Prostate gland (tissue), 2 donors: ENCODE measurements at regions not wholly inside any gene's neighbourhood (a gene's known extent, or its start where the extent isn't known, plus 50 kb on each side); places are given as distances from the start of the nearest gene placed in this dataset.

ENCODE experiments used
- CTCF ChIP-seq, 4 experiments: fragments of 200-600 bp in 2 of 4; fragments of 450-650 bp in 2 of 4; sonication (generic) in 2 of 4; IDR thresholded peaks; 1 replicate in 3 of 4; 2 replicates in 1 of 4; pipeline ENCODE4 v1.5.1; 2016 to 2019; ENCODE audit warnings: antibody characterized with exemption in 4 of 4, mild to moderate bottlenecking in 2 of 4, moderate library complexity in 2 of 4
- POLR2A ChIP-seq: fragments of 450-650 bp; IDR thresholded peaks from one replicate; pipeline ENCODE4 v1.6.1; 2016; ENCODE audit warnings: antibody characterized with exemption, mild to moderate bottlenecking

GRCh38 chr5:61746831-61747575 is 414.9 kb downstream of the ZSWIM6 start:
- no peak for TF ChIP-seq CTCF (IDR thresholded peaks at IDR 0.05)
- TF ChIP-seq POLR2A: no peak
